Cardiac muscle cell (in vitro differentiated cells and primary cell): ENCODE measurements at regions not wholly inside any gene's neighbourhood (a gene's known extent, or its start where the extent isn't known, plus 50 kb on each side); places are given as distances from the start of the nearest gene placed in this dataset.
"Not testable (repeated sequence)": the region's sequence is repeated elsewhere in the genome, so short reads cannot be mapped to it uniquely, and the experiment has no call there.

Experiments used
- DNase-seq, 2 donors: peaks; one replicate each; pipeline versions ENCODE4 v3.0.0 to v3.0.0-alpha.2; 2010 to 2017; ENCODE audit warnings: low read depth in 1 of 2, low spot score in 1 of 2
- H3K27ac ChIP-seq: fragments of 200-600 bp; sonication (generic); 2 replicates; pipeline ENCODE4 v1.5.1; 2016
- H3K27me3 ChIP-seq: fragments of 200-600 bp; sonication (generic); 2 replicates; pipeline ENCODE4 v1.6.0; 2016; ENCODE audit warnings: control low read depth
- H3K36me3 ChIP-seq: fragments of 200-600 bp; sonication (generic); 2 replicates; pipeline ENCODE4 v1.5.1; 2016; ENCODE audit warnings: control low read depth
- H3K4me1 ChIP-seq: fragments of 200-600 bp; sonication (generic); 2 replicates; pipeline ENCODE4 v1.8.1; 2017; ENCODE audit warnings: low read depth, mild to moderate bottlenecking, mixed run types
- H3K4me3 ChIP-seq: fragments of 200-600 bp; sonication (generic); 2 replicates; pipeline ENCODE4 v1.5.1; 2016; ENCODE audit warnings: mild to moderate bottlenecking
- H3K9me3 ChIP-seq: fragments of 200-600 bp; sonication (generic); 2 replicates; pipeline ENCODE4 v1.5.1; 2017; ENCODE audit warnings: low read depth, mild to moderate bottlenecking, control low read depth
- CTCF ChIP-seq: IDR thresholded peaks from 2 replicates; pipeline ENCODE4 v1.5.1; 2012; ENCODE audit warnings: low read depth, mild to moderate bottlenecking, low read length

GRCh38 chr2:21376864-21377263, 253.1 kb downstream of the TDRD15 start:
- TF ChIP-seq CTCF: no peak
- H3K27ac ChIP-seq: no peak overlapping the region
- H3K4me1 ChIP-seq: no peaks in the 10 kb centered on the region
- no peaks in the 10 kb centered on the region for H3K9me3 ChIP-seq
- no peak overlapping the region for H3K4me3 ChIP-seq
- DNase-seq: no peak
- H3K36me3 ChIP-seq: no peaks in the 10 kb centered on the region
- H3K27me3 ChIP-seq: no peaks in the 10 kb centered on the region

- Histone ChIP-seq H3K4me1 (no peaks in the 10 kb centered on the region), H3K27me3 (no peaks in the 10 kb centered on the region), H3K36me3 (no peaks in the 10 kb centered on the region), H3K9me3 (no peaks in the 10 kb centered on the region), H3K27ac (no peak overlapping the region), H3K4me3 (no peak overlapping the region)
- TF ChIP-seq CTCF: no peak
- no peak for DNase-seq
Measured at GRCh38 chr2:21379140-21379539, 255.4 kb downstream of the TDRD15 start.

GRCh38 chr2:21379668-21380067, 255.9 kb downstream of the TDRD15 start:
- not testable (repeated sequence) for DNase-seq, H3K9me3 ChIP-seq, H3K4me3 ChIP-seq, H3K4me1 ChIP-seq, H3K27me3 ChIP-seq, H3K36me3 ChIP-seq, H3K27ac ChIP-seq

GRCh38 chr2:21381421-21381820, 257.7 kb downstream of the TDRD15 start:
- Histone ChIP-seq H3K27ac (no peak overlapping the region), H3K4me3 (no peak overlapping the region), H3K36me3 (no peaks in the 10 kb centered on the region), H3K4me1 (no peaks in the 10 kb centered on the region), H3K27me3 (no peaks in the 10 kb centered on the region), H3K9me3 (no peaks in the 10 kb centered on the region)
- no peak for DNase-seq
- no peak for TF ChIP-seq CTCF

- H3K27ac ChIP-seq: no peak overlapping the region
- no peak for DNase-seq
- H3K4me3 ChIP-seq: no peak overlapping the region
- no peaks in the 10 kb centered on the region for H3K4me1 ChIP-seq
- no peaks in the 10 kb centered on the region for H3K27me3 ChIP-seq
- TF ChIP-seq CTCF: no peak
- no peaks in the 10 kb centered on the region for H3K36me3 ChIP-seq
- H3K9me3 ChIP-seq: no peaks in the 10 kb centered on the region
Measured at GRCh38 chr2:21382701-21383520, 259.1 kb downstream of the TDRD15 start.

- Histone ChIP-seq H3K4me1 (no peaks in the 10 kb centered on the region), H3K9me3 (no peaks in the 10 kb centered on the region)
Measured at GRCh38 chr2:21386666-21387065, 262.9 kb downstream of the TDRD15 start.

More at GRCh38 chr2:21386666-21387065, 262.9 kb downstream of the TDRD15 start:
- no peak for DNase-seq
- no peak for TF ChIP-seq CTCF
- Histone ChIP-seq H3K36me3 (no peaks in the 10 kb centered on the region), H3K27me3 (no peaks in the 10 kb centered on the region), H3K27ac (no peak overlapping the region), H3K4me3 (no peak overlapping the region)
